ENCODE measurements at regions not wholly inside any gene's neighbourhood (a gene's known extent, or its start where the extent isn't known, plus 50 kb on each side); places are given as distances from the start of the nearest gene placed in this dataset.

DNA sequence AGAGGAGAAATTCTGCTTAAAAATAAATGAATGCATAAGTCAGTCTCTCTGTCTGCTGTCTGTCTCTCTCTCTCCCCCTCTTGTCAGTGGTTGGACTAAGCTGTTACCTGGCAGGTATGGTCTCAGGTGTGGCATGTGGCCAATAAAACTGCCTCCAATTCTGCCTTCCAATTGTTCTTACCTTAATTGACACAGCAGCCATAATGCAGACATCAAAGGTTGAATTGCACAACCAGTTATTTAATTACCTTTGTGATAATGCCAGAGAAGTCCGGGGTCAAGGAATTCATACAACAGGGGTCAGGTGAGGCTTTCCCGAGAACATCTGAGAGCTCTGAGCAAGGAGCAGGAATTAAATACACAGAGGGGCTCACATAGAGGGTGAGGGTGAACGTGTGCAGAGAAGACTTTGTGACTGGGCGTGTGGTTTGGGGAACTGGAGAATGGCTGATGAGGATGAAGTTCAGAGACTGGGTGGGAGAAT is 78.8 kb upstream of the CDYL2 start:
- no peak for DNase-seq (ENCODE audit: low spot score)
- Histone ChIP-seq H3K27me3 (no peaks in the 10 kb centered on the region), H3K4me3 (no peak overlapping the region), H3K4me1 (no peaks in the 10 kb centered on the region), H3K27ac (no peak overlapping the region), H3K36me3 (no peaks in the 10 kb centered on the region), H3K9me3 (no peaks in the 10 kb centered on the region)
- no peak for TF ChIP-seq CTCF (IDR thresholded peaks at IDR 0.05)

DNA sequence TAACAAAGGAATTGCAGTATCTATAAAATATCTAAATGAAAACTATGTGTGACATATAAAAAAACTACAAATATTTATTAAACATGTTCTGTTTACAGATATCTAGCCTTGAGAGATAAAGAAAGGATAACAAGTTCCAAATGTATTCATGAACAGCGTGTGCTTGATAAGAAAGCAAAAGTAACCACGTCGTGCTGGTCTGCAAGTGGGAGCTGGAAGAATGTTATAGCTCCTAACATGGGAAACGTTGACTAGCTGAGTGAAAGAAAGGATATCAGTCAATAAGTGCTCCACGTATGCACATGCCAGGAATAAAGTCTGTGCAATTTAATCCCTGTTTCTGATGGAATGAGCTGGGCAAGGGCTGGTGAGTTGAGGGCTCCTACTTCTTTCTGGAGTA is 71.2 kb upstream of the CDYL2 start:
- TF ChIP-seq CTCF (IDR thresholded peaks at IDR 0.05) = no peak
- Histone ChIP-seq H3K36me3 (no peaks in the 10 kb centered on the region), H3K4me1 (no peaks in the 10 kb centered on the region), H3K9me3 (no peaks in the 10 kb centered on the region), H3K27ac (no peak overlapping the region), H3K4me3 (no peak overlapping the region), H3K27me3 (no peaks in the 10 kb centered on the region)
- no peak for DNase-seq (ENCODE audit: low spot score)

- no peak for TF ChIP-seq CTCF (IDR thresholded peaks at IDR 0.05)
- Histone ChIP-seq H3K9me3 (no peaks in the 10 kb centered on the region), H3K27me3 (no peaks in the 10 kb centered on the region), H3K4me3 (no peak overlapping the region), H3K27ac (no peak overlapping the region), H3K36me3 (no peaks in the 10 kb centered on the region), H3K4me1 (no peaks in the 10 kb centered on the region)
- no peak for DNase-seq (ENCODE audit: low spot score)
Measured at GRCh38 chr16:80874925-80875324, 70.5 kb upstream of the CDYL2 start.

- H3K9me3 ChIP-seq = peaks cover 0 to 8% of the 10 kb centered on the region in 2 donors
- no peak for DNase-seq (ENCODE audit: low spot score)
- H3K4me1 ChIP-seq = no peaks in the 10 kb centered on the region
- H3K36me3 ChIP-seq = no peaks in the 10 kb centered on the region
- H3K4me3 ChIP-seq = no peak overlapping the region
- no peak for TF ChIP-seq CTCF (IDR thresholded peaks at IDR 0.05)
- H3K27me3 ChIP-seq = no peaks in the 10 kb centered on the region
- no peak overlapping the region for H3K27ac ChIP-seq
Measured at GRCh38 chr16:80862160-80862705, 57.8 kb upstream of the CDYL2 start.
